NCI-H460 (cell line): ENCODE measurements at regions not wholly inside any gene's neighbourhood (a gene's known extent, or its start where the extent isn't known, plus 50 kb on each side); places are given as distances from the start of the nearest gene placed in this dataset.
"Not testable (repeated sequence)": the region's sequence is repeated elsewhere in the genome, so short reads cannot be mapped to it uniquely, and the experiment has no call there.

Experiments
- DNase-seq: peaks from one replicate; pipeline ENCODE4 v3.0.0-alpha.2; 2016; ENCODE audit warnings: low read depth; ENCODE audit errors: extremely low read depth

- DNase-seq, result no peak
Observed at GRCh38 chr12:70069221-70070105, 173.8 kb upstream of the CNOT2 start.

GRCh38 chr12:70070494-70071007, 172.7 kb upstream of the CNOT2 start:
- DNase-seq, result no peak

- no peak for DNase-seq
Observed at GRCh38 chr12:70074510-70074909, 168.7 kb upstream of the CNOT2 start.

GRCh38 chr12:70077441-70077840, 165.8 kb upstream of the CNOT2 start:
- DNase-seq, result no peak

- DNase-seq, result no peak
Observed at GRCh38 chr12:70078161-70078560, 165.1 kb upstream of the CNOT2 start.

GRCh38 chr12:70080566-70080965, 162.7 kb upstream of the CNOT2 start:
- DNase-seq, result no peak

GRCh38 chr12:70082997-70083676, 160.1 kb upstream of the CNOT2 start:
- DNase-seq, result no peak

- no peak for DNase-seq
Observed at GRCh38 chr12:70083677-70084020, 159.6 kb upstream of the CNOT2 start.

- not testable (repeated sequence) for DNase-seq
Observed at GRCh38 chr12:70086372-70086771, 156.9 kb upstream of the CNOT2 start.

- no peak for DNase-seq
Observed at GRCh38 chr12:70091021-70091521, 152.2 kb upstream of the CNOT2 start.

GRCh38 chr12:70094467-70094866, 148.8 kb upstream of the CNOT2 start:
- DNase-seq, result no peak

- no peak for DNase-seq
Observed at GRCh38 chr12:70096759-70097410, 146.3 kb upstream of the CNOT2 start.

GRCh38 chr12:70101064-70101463, 142.2 kb upstream of the CNOT2 start:
- no peak for DNase-seq

GRCh38 chr12:70106347-70106746, 136.9 kb upstream of the CNOT2 start:
- DNase-seq, result no peak

GRCh38 chr12:70110085-70110484, 133.1 kb upstream of the CNOT2 start:
- no peak for DNase-seq

GRCh38 chr12:70117670-70118069, 125.6 kb upstream of the CNOT2 start:
- DNase-seq, result no peak

GRCh38 chr12:70120970-70121369, 122.3 kb upstream of the CNOT2 start:
- DNase-seq, result no peak

- no peak for DNase-seq
Observed at GRCh38 chr12:70121562-70121961, 121.7 kb upstream of the CNOT2 start.

- no peak for DNase-seq
Observed at GRCh38 chr12:70122804-70123203, 120.4 kb upstream of the CNOT2 start.

GRCh38 chr12:70149013-70149412, 94.2 kb upstream of the CNOT2 start:
- no peak for DNase-seq

GRCh38 chr12:70149665-70150064, 93.6 kb upstream of the CNOT2 start:
- DNase-seq, result no peak
